ENCODE measurements at regions not wholly inside any gene's neighbourhood (a gene's known extent, or its start where the extent isn't known, plus 50 kb on each side); places are given as distances from the start of the nearest gene placed in this dataset.

DNA sequence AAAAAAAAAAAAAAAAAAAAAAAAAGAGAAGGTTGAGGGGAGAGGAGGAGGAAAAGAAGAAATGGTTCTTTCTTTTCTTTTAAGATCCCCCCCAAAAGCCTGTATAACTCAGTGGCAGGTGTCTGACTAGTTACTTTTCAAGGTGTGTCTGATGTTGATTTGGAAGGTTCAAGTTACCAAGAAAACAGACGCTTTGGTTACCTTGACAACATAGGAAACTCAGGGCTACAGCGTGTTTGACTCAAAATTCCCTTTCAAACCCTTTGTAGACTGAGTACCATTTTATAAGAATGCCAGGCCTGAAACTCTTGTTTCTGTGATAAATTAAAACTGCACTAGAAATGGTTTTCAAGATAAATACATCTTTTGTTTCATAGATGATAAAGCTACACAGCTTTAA is 286.8 kb downstream of the SKIDA1 start:
- no peaks in the 10 kb centered on the region for H3K9me3 ChIP-seq (ENCODE audit: insufficient read depth in 2 of 2, low read depth in 1 of 2, low read length in 1 of 2)
- TF ChIP-seq GABPA (IDR thresholded peaks at IDR 0.05; ENCODE audit: borderline replicate concordance, insufficient read depth, low read length) (no peak), BCL11A (IDR thresholded peaks at IDR 0.05; ENCODE audit: low read depth in 2 of 2, low read length in 2 of 2) (no peak), RNF2 (IDR thresholded peaks at IDR 0.05; ENCODE audit: borderline replicate concordance, low read depth, low read length, missing control alignments, poor library complexity, severe bottlenecking) (no peak), ZNF274 (IDR thresholded peaks at IDR 0.05; ENCODE audit: borderline replicate concordance, extremely low read depth, low read length) (no peak), SP4 (IDR thresholded peaks at IDR 0.05; ENCODE audit: low read length) (no peak), PHF8 (conservative IDR thresholded peaks at IDR 0.05; ENCODE audit: low read depth, low read length) (no peak)
- no peak overlapping the region for H3K18ac ChIP-seq (ENCODE audit: extremely low read depth, low read length)
- H2BK20ac ChIP-seq (ENCODE audit: low read length), result no peak overlapping the region
- no peak overlapping the region for H3K4me3 ChIP-seq (ENCODE audit: extremely low read depth in 1 of 4, insufficient read depth in 2 of 4, low read depth in 3 of 4, low read length in 4 of 4)
- H2AK5ac ChIP-seq (ENCODE audit: low read depth, low read length), result no peak overlapping the region
- no peak overlapping the region for H2BK120ac ChIP-seq (replicated peaks; ENCODE audit: low read depth, low read length)
- no peak overlapping the region for H3K23ac ChIP-seq (ENCODE audit: insufficient read length)
- CTCF ChIA-PET (ENCODE audit: partially characterized antibody), result no interaction called here
- no peak for FAIRE-seq
- H3K27me3 ChIP-seq (replicated peaks in 1 of 4; ENCODE audit: control insufficient read depth in 3 of 4, extremely low read depth in 1 of 4, insufficient read depth in 3 of 4, low read length in 3 of 4), result no peaks in the 10 kb centered on the region
- no peaks in the 10 kb centered on the region; the same call in 1 of the 2 replicates for H3K23me2 ChIP-seq (ENCODE audit: low read depth, low read length)
- no peaks in the 10 kb centered on the region for H4K20me1 ChIP-seq (replicated peaks in 1 of 2; ENCODE audit: control insufficient read depth in 1 of 2, insufficient read depth in 2 of 2, low read length in 2 of 2)
- no peak overlapping the region for H4K8ac ChIP-seq (ENCODE audit: extremely low read depth, insufficient read depth, low read length)
- H3K79me1 ChIP-seq (ENCODE audit: low read depth, low read length), result no peaks in the 10 kb centered on the region
- no peak for DNase-seq (ENCODE audit: low read depth in 1 of 2, low spot score in 2 of 2)
- no peak overlapping the region for H3K4ac ChIP-seq (replicated peaks; ENCODE audit: insufficient read length, low read depth, low read length)
- POLR2A ChIA-PET (ENCODE audit: partially characterized antibody), result no interaction called here
- H2BK12ac ChIP-seq (ENCODE audit: low read depth, low read length), result no peak overlapping the region
- H3K4me2 ChIP-seq (ENCODE audit: insufficient read depth in 1 of 2, low read depth in 2 of 2, low read length in 2 of 2), result no peak overlapping the region
- H4K91ac ChIP-seq (replicated peaks; ENCODE audit: insufficient read length, low read length), result no peak overlapping the region
- no peak overlapping the region for H4K5ac ChIP-seq (ENCODE audit: insufficient read length, low read depth, low read length)
- no peak overlapping the region for H2BK5ac ChIP-seq (ENCODE audit: low read depth, low read length)
- H3K36me3 ChIP-seq (ENCODE audit: control insufficient read depth in 2 of 4, insufficient read depth in 4 of 4, low read length in 3 of 4), result no peaks in the 10 kb centered on the region; a peak in 2 of 8 replicates
- no peak overlapping the region for H3K56ac ChIP-seq (replicated peaks; ENCODE audit: insufficient read length, low read depth, low read length)
- H2AFZ ChIP-seq (ENCODE audit: low read length), result no peak overlapping the region
- no peak overlapping the region for H3K14ac ChIP-seq (ENCODE audit: insufficient read length)
- H2BK15ac ChIP-seq (ENCODE audit: low read length), result no peak overlapping the region
- H3K79me2 ChIP-seq (ENCODE audit: control insufficient read depth in 1 of 2, insufficient read depth in 2 of 2, low read length in 2 of 2), result no peaks in the 10 kb centered on the region
- peaks cover 0 to 2% (median 0%) of the 10 kb centered on the region in 4 experiments; a peak in 1 of 7 replicates for H3K4me1 ChIP-seq (replicated peaks in 1 of 4; ENCODE audit: control insufficient read depth in 3 of 4, insufficient read depth in 4 of 4, low read length in 3 of 4)
- no peak overlapping the region for H3K9ac ChIP-seq (replicated peaks in 1 of 4; ENCODE audit: extremely low read depth in 1 of 4, low read depth in 3 of 4, low read length in 3 of 4)
- WGBS, 2 experiments (ENCODE audit: extremely low coverage in 1 of 2, insufficient coverage in 1 of 2, insufficient read length in 1 of 2, insufficient replicate concordance in 2 of 2, low coverage in 1 of 2, low lambda C conversion rate in 2 of 2, missing lambda C conversion rate in 1 of 2), result 69% methylated on average over 2 of the region's 2 CpGs; no CpG with 5 or more reads in 1 of the 2 experiments
- no peak overlapping the region for H3K27ac ChIP-seq (ENCODE audit: low read depth, low read length)
